OCI-LY7 (cell line): ENCODE measurements at regions not wholly inside any gene's neighbourhood (a gene's known extent, or its start where the extent isn't known, plus 50 kb on each side); places are given as distances from the start of the nearest gene placed in this dataset.

Source experiments
- BruUV-seq: library from RNA; stranded (reverse); fragments of 400-500 nt; replicated peaks from 2 replicates; lab custom pipeline; 2021; lab: Mats Ljungman, UMichigan
- CTCF ChIA-PET: fragments of 300-600 bp; sonication (Branson Sonifier 250); formaldehyde crosslinking; loops from one replicate; lab custom pipeline; 2022; ENCODE audit warnings: antibody characterized with exemption; ENCODE audit not compliant: unreplicated experiment; lab: Charles Lee
- POLR2A ChIA-PET: fragments of 300-600 bp; sonication (Branson Sonifier 250); formaldehyde crosslinking; loops from one replicate; lab custom pipeline; 2022; ENCODE audit warnings: antibody characterized with exemption; lab: Charles Lee
- DNase-seq: peaks from one replicate; pipeline ENCODE4 v3.0.0-alpha.2; 2015; ENCODE audit warnings: low spot score
- H2AFZ ChIP-seq: fragments of 200-600 bp; sonication (generic), shearing (Covaris generic); 2 replicates; pipeline ENCODE4 v1.6.1; 2014; ENCODE audit warnings: mild to moderate bottlenecking, antibody characterized with exemption, low read length, moderate library complexity
- H3K27ac ChIP-seq: fragments of 200-600 bp; sonication (generic); 2 replicates; pipeline ENCODE4 v1.5.1; 2014; ENCODE audit warnings: mixed run types, low read depth, mild to moderate bottlenecking, moderate library complexity, low read length, inconsistent platforms; ENCODE audit not compliant: poor library complexity, severe bottlenecking
- H3K36me3 ChIP-seq: fragments of 200-600 bp; sonication (generic); 2 replicates; pipeline ENCODE4 v1.6.1; 2014; ENCODE audit warnings: mild to moderate bottlenecking, antibody characterized with exemption, low read length, moderate library complexity, mixed read lengths; ENCODE audit not compliant: insufficient read depth
- H3K4me1 ChIP-seq: fragments of 200-600 bp; sonication (generic); 2 replicates; pipeline ENCODE4 v1.5.1; 2014; ENCODE audit warnings: mild to moderate bottlenecking, low read length; ENCODE audit not compliant: insufficient read depth, poor library complexity, severe bottlenecking
- H3K4me2 ChIP-seq: fragments of 200-600 bp; sonication (generic); 2 replicates; pipeline ENCODE4 v1.6.1; 2014; ENCODE audit warnings: mild to moderate bottlenecking, low read length
- H3K4me3 ChIP-seq: fragments of 200-600 bp; sonication (generic); 2 replicates; pipeline ENCODE4 v1.5.1; 2014; ENCODE audit warnings: mild to moderate bottlenecking, low read depth, low read length; ENCODE audit not compliant: poor library complexity, severe bottlenecking
- H3K79me2 ChIP-seq: fragments of 200-600 bp; sonication (generic); 2 replicates; pipeline ENCODE4 v1.6.1; 2016; ENCODE audit warnings: low read depth, mild to moderate bottlenecking, low read length, moderate library complexity, mixed read lengths; ENCODE audit not compliant: insufficient read depth
- H3K9me2 ChIP-seq: fragments of 200-600 bp; sonication (generic); 2 replicates; pipeline ENCODE4 v1.6.1; 2016; ENCODE audit warnings: mild to moderate bottlenecking, low read length, mixed read lengths; ENCODE audit not compliant: insufficient read depth
- H3K9me3 ChIP-seq: fragments of 200-600 bp; sonication (generic); 2 replicates; pipeline ENCODE4 v1.6.1; 2014; ENCODE audit warnings: mild to moderate bottlenecking, mixed run types, low read length, mixed read lengths
- H4K20me1 ChIP-seq: fragments of 200-600 bp; sonication (generic); 2 replicates; pipeline ENCODE4 v1.6.1; 2014; ENCODE audit warnings: mild to moderate bottlenecking, antibody characterized with exemption, low read length, moderate library complexity, mixed read lengths; ENCODE audit not compliant: insufficient read depth
- EZH2phosphoT487 ChIP-seq: fragments of 200-600 bp; sonication (generic); IDR thresholded peaks from 2 replicates; pipeline ENCODE4 v1.6.1; 2018; ENCODE audit warnings: low read depth, borderline replicate concordance, mild to moderate bottlenecking, mixed run types, antibody characterized with exemption, low read length, moderate library complexity, mixed read lengths
- intact Hi-C: fragments of 100-400 bp; cut with micrococcal nuclease; formaldehyde crosslinking; loops from one replicate; pipeline ENCODE4 v1.10.0; 2022; ENCODE audit not compliant: unreplicated experiment
- TF ChIP-seq, protein P1 (sequence below): fragments of 200-600 bp; sonication (generic); conservative IDR thresholded peaks from 2 replicates; pipeline ENCODE4 v1.5.1; 2014; ENCODE audit warnings: mild to moderate bottlenecking, antibody characterized with exemption, low read length, moderate library complexity, mixed read lengths

DNA sequence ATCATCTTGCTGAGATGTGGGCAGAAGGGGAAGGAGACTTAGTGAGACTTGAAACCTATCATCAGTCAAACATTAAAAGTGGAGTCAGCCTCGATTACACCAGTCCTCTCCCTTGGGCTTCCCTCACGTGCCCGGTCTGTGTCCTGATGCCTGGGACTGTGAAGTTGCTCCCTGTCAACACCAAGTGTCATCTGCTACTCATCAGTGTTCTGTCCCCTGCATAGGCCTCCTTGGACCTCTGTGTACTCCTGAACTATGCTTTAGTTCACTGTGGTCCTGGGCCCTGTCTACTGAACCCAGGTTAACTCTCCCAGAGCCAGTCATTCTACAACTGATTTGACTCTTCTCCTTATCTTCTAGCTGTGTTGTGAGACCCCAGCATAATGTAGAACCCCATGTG is 506.3 kb downstream of the TYW1 start:
- no TSS peak for BruUV-seq
- Histone ChIP-seq H3K27ac (no peak overlapping the region), H3K9me3 (no peaks in the 10 kb centered on the region), H3K36me3 (no peaks in the 10 kb centered on the region), H3K4me3 (no peak overlapping the region), H2AFZ (no peak overlapping the region), H3K4me1 (no peaks in the 10 kb centered on the region), H4K20me1 (no peaks in the 10 kb centered on the region), H3K79me2 (no peaks in the 10 kb centered on the region), H3K9me2 (no peaks in the 10 kb centered on the region), H3K4me2 (no peak overlapping the region)
- intact Hi-C loops, result no loop called here
- ChIA-PET CTCF (no interaction called here), POLR2A (no interaction called here)
- no peak for DNase-seq
- TF ChIP-seq, protein P1, sequence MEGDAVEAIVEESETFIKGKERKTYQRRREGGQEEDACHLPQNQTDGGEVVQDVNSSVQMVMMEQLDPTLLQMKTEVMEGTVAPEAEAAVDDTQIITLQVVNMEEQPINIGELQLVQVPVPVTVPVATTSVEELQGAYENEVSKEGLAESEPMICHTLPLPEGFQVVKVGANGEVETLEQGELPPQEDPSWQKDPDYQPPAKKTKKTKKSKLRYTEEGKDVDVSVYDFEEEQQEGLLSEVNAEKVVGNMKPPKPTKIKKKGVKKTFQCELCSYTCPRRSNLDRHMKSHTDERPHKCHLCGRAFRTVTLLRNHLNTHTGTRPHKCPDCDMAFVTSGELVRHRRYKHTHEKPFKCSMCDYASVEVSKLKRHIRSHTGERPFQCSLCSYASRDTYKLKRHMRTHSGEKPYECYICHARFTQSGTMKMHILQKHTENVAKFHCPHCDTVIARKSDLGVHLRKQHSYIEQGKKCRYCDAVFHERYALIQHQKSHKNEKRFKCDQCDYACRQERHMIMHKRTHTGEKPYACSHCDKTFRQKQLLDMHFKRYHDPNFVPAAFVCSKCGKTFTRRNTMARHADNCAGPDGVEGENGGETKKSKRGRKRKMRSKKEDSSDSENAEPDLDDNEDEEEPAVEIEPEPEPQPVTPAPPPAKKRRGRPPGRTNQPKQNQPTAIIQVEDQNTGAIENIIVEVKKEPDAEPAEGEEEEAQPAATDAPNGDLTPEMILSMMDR, result no peak
- no peak for TF ChIP-seq EZH2phosphoT487

DNA sequence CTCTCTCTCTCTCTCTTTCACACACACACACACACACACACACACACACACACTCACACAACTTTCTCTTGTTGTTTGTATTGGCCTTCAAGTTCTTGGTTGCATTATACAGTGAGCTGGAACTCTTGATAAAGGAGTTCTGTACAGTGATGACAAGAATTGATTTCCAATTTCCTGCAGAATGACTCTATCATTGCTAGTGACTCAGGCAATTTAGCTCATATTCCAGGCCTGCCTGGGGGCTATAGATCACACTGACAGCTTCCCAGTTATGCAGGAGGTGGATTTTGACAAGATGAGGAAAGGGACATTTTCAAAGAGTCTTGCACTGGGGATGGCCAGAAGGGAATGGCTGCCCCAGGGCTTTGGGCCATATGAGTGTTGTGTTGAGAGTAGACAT is 508.8 kb downstream of the TYW1 start:
- H3K79me2 ChIP-seq, result no peaks in the 10 kb centered on the region
- no peak for DNase-seq
- H3K4me1 ChIP-seq, result no peaks in the 10 kb centered on the region

DNA sequence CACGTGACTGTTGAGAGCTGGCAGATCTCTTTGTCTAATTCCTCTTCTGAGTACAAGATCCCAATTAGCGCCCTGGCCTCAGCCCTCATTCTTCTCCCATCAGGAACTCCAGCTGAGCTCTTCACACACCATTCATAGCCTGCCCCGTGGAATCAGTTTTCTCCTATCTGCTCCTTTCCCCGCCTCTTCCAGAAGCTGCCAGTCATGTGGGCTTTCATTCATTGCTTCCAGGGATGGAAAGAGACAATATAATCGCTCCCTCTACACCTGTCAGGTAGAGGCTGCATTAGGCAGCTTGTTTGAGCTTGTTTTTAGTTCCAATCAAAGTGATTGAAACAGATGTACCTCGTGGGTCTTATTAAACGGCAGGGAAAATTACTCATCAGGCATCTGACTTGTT is 515.8 kb downstream of the TYW1 start:
- Histone ChIP-seq H4K20me1 (no peaks in the 10 kb centered on the region), H3K4me2 (no peak overlapping the region), H3K36me3 (no peaks in the 10 kb centered on the region), H3K79me2 (no peaks in the 10 kb centered on the region), H3K9me2 (no peaks in the 10 kb centered on the region), H3K4me1 (no peaks in the 10 kb centered on the region), H3K4me3 (no peak overlapping the region), H2AFZ (no peak overlapping the region), H3K27ac (no peak overlapping the region), H3K9me3 (no peaks in the 10 kb centered on the region)
- ChIA-PET POLR2A (no interaction called here), CTCF (no interaction called here)
- DNase-seq, result no peak
- TF ChIP-seq EZH2phosphoT487, result no peak
- TF ChIP-seq, protein P1, result no peak
- intact Hi-C loops, result no loop called here
- BruUV-seq, result no TSS peak

More for the DNA sequence above, 508.8 kb downstream of the TYW1 start:
- H3K9me3 ChIP-seq, result no peaks in the 10 kb centered on the region
- H3K36me3 ChIP-seq, result no peaks in the 10 kb centered on the region
- H3K4me3 ChIP-seq, result no peak overlapping the region
- H3K9me2 ChIP-seq, result no peaks in the 10 kb centered on the region
- TF ChIP-seq, protein P1, result no peak
- no peak for TF ChIP-seq EZH2phosphoT487
- H3K27ac ChIP-seq, result no peak overlapping the region
- BruUV-seq, result no TSS peak
- ChIA-PET CTCF (interaction anchor here (0.6 kb wide), 1 partner anchor 392 kb away, joined by 4 read pairs; no protein-coding TSS in a partner anchor), POLR2A (interaction anchor here (1.2 kb wide), 1 partner anchor 14 kb away, joined by 3 read pairs; no protein-coding TSS in a partner anchor)
- H2AFZ ChIP-seq, result no peak overlapping the region
- intact Hi-C loops, result no loop called here
- no peaks in the 10 kb centered on the region for H4K20me1 ChIP-seq
- H3K4me2 ChIP-seq, result no peak overlapping the region
